Skeletal muscle cell (primary cell): ENCODE measurements at regions not wholly inside any gene's neighbourhood (a gene's known extent, or its start where the extent isn't known, plus 50 kb on each side); places are given as distances from the start of the nearest gene placed in this dataset.
"Not testable (repeated sequence)": the region's sequence is repeated elsewhere in the genome, so short reads cannot be mapped to it uniquely, and the experiment has no call there.

Experiments used
- DNase-seq: peaks from one replicate; pipeline ENCODE4 v3.0.0-alpha.2; 2010; ENCODE audit warnings: low read depth
- H3K4me3 ChIP-seq: 2 replicates; pipeline ENCODE4 v1.5.1; 2011; ENCODE audit warnings: low read depth, mild to moderate bottlenecking, control low read depth, low read length, moderate library complexity

DNA sequence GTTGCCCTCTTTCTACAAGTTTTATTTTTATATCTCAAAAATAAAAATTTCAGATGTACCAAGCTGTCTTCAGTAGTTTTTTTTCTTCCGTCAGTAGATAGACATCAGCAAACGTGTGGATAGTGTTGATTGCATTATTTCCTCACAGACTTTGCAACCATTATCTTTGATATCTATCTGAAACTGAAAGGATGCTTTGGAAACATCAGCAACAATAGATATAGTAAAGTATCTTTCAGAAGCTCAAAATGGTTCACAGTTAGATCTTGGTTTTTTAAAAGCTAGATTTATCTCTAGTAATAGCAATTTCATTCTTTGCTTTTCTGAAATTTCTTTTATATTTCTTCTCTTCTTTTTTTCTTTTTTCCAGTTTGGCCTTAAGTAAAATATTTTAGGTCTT, 246.9 kb upstream of the PCDH7 start:
- no peak for DNase-seq
- no peak overlapping the region for H3K4me3 ChIP-seq

DNA sequence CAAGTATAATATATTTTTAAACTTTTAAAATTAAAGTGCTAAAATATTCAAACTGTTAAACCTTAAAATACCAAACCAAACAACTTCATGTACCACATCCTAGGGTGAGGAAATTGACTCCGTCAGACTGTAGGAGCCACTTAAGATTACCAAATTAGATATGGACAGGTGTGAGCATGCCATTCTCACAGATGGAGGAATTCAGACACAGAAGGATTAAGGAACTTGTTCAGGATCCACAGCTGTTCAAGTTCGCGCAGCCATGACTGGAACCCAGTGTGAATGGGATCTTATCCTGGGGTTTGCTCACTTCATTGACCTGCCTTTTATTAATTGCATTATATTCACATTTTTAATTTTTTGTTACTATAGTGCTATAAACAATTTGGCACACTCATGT, 224.9 kb upstream of the PCDH7 start:
- H3K4me3 ChIP-seq: no peak overlapping the region
- DNase-seq: peak; percentile 9

DNA sequence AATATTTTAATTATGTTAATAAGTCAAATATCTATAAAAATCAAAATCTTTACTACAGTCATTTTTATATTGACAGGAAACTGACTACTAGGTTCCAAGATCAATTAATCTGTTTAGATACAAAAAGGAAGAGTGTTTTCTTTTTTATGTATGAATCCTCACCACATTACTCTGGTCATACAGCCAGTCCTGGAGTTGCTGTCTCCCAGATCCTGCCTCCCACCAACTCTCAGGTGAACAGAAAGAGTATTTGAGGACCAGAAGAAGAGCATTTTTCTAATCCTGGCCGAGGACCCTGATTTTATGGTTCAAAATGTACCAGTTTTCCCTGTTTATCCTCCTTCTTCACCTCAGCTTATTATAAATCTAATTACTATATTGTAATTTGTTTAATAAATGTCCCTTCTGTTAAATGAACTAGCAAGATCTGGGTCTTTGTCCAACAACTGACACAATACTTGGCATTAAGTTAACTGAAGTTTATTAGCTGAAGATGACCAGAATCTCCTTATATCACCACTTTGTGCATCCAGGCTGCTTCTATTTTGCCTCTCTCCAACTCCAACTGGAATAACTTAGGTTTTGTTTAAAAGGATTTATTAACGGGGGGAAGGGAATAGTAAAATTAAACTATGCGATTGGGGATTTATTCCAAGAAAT, 224.4 kb upstream of the PCDH7 start:
- H3K4me3 ChIP-seq: no peak overlapping the region
- no peak for DNase-seq

DNA sequence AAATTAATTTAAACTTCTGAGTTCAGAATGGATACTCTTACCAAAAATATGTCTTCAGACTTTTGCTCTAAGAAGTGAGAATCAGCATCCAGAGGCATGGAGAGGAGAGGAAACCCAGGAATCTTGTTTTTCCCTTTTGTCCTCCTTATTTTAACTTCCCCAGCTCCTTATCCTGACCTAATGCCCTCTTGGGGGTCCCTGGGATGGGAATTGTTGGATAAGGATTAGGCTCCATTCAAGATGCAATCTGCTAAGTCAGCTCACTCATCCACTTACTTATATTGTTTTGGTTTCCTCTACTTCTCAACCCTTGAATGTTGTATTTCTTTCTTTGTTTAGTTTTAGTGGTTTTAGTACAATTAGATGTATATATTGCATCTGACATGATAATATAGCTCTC, 208.4 kb upstream of the PCDH7 start:
- no peak for DNase-seq
- no peak overlapping the region for H3K4me3 ChIP-seq

DNA sequence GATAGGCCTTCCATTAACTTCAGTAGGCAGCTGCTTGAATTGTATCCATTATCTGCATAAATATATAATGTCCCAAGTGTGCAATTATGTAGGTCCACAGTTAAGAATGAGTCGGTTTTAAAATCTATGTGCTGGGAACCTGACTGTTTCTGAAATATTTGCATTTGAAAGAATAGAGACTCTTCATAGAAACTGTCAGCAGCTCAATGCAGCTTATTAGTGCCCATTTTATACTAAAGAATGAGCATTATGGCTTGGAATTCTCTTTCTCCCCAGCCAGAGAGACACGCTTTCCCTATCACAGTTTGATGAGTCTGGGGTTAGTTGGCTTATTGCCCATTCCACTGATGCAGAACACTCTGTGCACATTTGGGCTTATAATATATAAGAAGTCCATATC, 202.0 kb upstream of the PCDH7 start:
- no peak for DNase-seq
- H3K4me3 ChIP-seq: no peak overlapping the region

DNA sequence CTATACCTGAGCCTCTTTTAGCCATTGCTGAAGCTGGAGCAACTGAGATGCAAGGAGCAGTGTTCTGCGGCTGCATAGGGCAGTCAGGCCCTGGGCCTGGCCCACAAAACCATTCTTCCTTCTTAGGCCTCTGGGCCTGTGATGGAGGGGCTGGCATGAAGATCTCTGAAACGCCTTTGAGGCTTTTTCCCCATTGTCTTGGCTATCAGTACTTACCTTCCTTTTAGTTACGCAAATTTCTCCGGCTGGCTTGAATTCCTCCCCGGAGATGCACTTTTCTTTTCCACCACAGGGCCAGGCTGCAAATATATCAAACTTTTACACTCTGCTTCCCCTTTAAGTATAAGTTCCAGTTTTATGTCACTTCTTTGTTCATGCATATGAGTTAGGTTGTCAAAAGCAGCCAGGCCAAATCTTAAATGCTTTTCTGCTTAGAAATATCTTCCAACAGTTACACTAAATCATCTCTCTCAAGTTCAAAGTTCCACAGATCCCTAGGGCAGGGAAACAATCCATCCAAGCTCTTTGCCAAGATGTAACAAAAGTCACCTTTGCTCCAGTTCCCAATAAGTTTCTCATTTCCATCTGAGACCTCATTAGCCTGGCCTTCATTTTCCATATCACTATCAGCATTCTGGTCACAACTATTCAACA, 194.4 kb upstream of the PCDH7 start:
- no peak for DNase-seq
- no peak overlapping the region for H3K4me3 ChIP-seq

DNA sequence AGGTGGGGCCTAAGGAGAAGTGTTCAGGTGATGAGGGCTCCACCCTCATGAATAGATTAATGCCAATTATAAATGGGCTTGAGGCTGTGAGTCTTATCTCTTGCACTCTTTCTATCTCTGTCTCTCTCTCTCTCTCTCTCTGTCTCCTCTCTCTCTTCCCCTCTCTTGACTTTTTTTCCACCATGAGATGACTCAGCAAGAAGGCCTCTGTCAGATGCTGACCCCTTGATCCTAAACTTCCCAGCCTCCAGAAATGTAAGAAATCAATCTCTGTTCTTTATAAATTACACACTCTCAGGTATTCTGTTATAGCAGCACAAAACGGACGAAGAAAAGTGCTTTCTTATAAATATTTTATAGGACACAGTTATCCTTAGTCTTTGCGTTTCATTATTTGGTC, 184.9 kb upstream of the PCDH7 start:
- DNase-seq: peak; percentile 4

DNA sequence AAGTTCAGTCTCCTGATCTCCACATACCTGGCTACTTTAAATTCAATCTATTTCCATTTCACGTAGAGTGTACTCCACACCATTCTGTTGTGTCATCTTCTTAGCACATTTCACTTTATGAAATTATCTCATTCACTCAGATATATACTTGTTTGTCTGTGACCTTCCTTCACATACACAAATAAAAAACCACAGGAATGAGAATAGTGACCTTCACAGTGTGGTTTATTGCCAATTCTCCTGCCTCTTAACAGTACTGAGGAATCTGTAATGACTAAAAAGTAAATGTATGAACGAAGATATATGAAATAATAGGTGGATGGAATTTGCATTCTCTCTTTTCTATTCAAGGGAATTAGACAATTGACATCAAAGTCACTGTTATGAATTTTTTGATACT, 183.9 kb upstream of the PCDH7 start:
- peak; percentile 10 for DNase-seq
- H3K4me3 ChIP-seq: no peak overlapping the region

More for the DNA sequence above, 184.9 kb upstream of the PCDH7 start:
- no peak overlapping the region for H3K4me3 ChIP-seq

DNA sequence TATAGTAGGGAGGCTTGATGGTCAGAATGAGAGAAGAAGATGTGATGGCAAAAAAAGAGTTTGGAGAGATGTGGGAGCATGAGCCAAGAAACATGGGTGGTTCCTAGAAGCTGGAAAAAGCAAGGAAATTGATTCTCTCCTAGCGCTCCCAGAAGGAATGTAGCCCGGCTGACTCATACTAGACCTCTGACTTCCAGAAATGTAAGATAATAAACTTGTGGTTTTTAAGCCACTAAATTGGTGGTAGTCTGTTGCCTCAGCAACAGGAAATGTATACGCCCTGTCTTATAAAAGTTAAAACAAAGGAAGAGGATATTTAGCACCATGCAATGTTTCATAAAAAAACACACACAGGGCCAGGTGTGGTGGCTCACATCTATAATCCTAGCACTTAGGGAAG, 182.7 kb upstream of the PCDH7 start:
- peak; percentile 72 for DNase-seq

DNA sequence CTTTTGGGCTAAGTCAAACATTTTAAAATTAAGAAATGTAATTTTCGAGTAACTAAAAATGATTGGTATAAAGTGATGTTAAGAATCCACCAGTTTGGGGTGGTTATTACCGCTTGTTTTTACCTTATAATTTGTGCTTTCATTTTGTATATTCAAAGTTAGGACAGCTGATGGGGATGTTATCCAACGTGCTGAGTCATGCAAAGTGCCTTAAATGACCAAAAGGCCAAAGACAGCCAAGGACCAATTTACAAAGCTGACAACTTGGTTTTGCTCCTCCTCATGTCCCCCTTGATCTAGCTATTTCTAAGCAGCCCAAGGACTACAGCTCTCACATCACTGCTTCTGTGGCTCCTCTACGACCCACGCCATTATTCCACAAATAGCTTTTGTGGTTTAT, 181.4 kb upstream of the PCDH7 start:
- H3K4me3 ChIP-seq: no peak overlapping the region
- DNase-seq: no peak

More for the DNA sequence above, 182.7 kb upstream of the PCDH7 start:
- H3K4me3 ChIP-seq: no peak overlapping the region

DNA sequence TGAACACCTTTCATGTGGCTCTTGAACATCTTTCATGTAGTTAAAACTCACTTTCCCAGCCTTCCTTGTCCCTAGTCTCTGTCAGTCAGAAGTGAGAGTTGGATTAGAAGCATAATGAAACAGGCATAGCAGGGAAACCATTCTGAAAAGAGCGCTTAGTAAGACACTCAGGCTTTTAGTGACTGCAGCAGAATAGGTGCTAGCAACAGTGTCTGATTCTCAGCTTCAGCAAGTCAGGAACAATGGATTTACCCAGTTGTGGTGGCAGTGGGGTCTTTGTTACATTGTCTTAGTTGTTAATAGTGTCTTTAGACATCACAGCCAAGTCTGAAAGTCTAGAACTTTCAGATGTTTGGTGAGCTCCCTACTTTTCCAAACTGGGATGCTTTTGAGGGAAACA, 177.1 kb upstream of the PCDH7 start:
- no peak for DNase-seq
- H3K4me3 ChIP-seq: no peak overlapping the region

DNA sequence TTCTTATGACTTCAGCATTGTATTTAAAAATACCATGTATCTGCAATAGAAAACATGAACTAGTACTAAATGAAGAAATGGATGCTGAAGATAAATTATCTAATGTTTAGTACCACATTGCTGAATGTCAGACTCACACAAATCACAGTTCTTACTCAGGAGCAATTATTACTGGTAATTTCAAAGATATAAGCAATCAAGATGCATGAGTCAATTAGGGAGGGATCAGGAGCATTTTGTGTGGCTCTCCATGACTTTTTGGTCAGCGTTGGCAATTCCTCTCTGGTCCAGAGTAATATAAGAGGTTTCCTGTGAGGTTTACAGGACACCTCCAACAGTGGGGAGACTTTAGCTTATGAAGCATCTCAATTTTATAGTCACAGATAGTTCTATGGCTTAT, 167.0 kb upstream of the PCDH7 start:
- no peak overlapping the region for H3K4me3 ChIP-seq
- no peak for DNase-seq

DNA sequence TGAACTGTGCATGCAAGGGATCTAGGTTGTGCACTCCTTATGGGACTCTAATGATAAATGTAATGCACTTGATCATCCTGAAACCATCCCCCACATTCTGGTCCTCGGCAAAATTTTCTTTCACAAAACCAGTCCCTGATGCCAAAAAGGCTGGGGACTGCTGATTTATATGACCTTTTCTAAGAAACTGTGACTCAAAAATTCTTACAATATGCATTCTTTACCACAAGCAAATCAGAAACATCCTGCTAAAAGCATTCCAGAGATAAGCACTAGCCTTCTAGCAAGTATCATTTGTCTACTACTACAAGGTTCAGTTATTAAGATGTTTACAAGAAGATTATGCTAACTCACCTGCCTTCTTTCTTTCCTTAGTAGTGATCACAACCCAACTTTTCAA, 166.5 kb upstream of the PCDH7 start:
- no peak overlapping the region for H3K4me3 ChIP-seq
- DNase-seq: no peak

DNA sequence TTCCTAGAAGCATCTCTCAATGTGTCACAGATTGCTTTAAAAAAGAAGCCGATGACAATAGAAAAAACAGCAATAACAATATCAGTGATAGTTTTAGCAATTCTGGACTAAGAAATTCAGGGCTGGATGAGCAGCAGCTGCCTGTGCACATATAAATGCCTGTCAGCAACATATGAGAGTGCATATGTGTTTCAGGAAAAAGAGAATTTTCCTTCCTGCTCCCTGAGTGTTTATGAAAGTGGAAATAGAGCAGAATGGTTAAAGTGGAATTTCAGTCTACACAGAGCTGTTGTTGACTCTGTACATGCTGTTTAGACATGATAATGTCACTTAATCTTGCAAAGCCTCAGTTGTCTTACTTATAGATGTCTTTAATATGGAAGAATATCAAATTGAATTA, 164.4 kb upstream of the PCDH7 start:
- no peak for DNase-seq
- H3K4me3 ChIP-seq: no peak overlapping the region

DNA sequence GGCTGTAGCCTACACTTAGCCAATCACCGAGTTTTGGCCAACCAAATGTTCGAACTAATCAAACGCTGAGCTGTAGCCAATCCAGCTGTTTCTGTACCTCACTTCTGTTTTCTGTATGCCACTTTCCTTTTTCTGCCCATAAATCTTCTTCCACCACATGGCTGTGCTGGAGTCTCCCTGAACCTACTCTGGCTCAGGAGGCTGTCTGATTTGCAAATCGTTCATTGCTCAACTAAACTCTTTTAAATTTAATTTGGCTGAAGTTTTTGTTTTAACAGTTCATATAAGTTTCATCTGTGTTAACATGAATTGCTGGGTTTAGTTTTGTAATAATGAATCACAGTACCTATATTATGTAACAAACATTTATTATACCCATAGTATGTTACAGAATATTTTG, 160.7 kb upstream of the PCDH7 start:
- DNase-seq: no peak
- no peak overlapping the region for H3K4me3 ChIP-seq

DNA sequence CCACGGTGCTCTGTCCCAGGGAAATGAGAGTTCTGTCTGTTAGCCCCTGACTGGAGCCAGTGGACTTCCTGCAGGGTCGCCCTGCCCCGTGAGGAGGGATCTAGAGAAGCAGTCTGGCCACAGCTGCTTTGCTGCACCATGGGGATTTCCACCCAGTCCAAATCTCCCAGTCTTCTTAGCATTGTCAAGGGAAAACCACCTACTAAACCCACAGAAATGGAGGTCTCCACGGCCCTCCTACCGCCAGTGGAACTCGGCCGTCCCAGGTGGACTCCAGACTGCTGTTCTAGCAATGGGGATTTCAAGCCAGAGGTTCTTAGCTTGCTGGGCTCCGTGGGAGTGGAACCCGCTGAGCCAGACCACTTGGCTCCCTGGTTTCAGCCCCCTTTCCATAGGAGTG, 133.3 kb upstream of the PCDH7 start:
- H3K4me3 ChIP-seq: no peak overlapping the region
- no peak for DNase-seq

DNA sequence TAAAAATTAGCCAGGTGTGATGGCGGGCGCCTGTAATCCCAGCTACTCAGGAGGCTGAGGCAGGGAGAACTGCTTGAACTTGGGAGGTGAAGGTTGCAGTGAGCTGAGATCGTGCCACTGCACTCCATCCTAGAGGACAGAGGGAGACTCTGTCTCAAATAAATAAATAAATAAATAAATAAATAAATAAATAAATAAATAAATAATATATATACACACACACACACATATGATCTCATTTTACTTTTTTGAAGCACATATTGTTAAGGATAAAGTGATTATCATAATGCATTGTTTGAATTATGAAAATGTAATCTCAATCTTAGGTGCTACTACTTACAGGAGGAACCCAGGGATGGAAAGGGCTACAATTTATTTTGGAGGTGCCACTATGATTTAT, 130.5 kb upstream of the PCDH7 start:
- not testable (repeated sequence) for DNase-seq, H3K4me3 ChIP-seq

DNA sequence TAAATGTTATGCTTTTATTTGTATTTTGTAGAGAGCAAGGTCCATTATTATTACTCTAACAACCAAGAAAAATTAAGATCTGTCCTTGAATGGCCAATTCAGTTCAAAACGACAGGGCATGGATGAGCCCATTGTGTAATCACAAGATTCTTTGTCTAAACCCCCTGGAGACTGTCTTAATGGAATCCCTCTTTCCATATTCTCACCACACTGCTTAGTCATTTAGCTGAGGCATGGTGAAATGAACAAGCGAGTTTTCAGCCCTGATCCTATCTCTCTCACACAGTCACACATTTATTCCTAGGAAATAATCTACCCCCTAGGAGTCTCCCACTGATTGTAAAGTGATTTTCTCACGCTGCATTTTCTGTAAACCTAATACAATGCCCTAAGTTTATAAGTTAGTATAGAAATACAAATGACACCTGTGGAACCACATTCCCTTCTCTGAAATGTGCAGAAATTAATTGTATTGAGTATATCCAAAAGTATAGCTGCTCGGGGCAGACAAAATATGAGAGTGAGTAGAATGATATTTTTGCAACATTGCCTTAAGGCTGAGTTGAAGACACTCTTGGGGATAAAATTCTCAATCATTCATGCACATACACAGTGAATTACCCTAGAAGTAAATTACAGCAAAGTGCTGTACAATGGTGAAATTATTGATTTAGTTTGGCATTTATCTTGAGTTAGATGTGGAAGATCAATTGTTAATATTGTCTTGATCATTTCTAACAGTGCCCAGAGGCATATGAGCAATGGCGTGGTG, 119.7 kb upstream of the PCDH7 start:
- peak; percentile 76 for DNase-seq
- H3K4me3 ChIP-seq: no peak overlapping the region

DNA sequence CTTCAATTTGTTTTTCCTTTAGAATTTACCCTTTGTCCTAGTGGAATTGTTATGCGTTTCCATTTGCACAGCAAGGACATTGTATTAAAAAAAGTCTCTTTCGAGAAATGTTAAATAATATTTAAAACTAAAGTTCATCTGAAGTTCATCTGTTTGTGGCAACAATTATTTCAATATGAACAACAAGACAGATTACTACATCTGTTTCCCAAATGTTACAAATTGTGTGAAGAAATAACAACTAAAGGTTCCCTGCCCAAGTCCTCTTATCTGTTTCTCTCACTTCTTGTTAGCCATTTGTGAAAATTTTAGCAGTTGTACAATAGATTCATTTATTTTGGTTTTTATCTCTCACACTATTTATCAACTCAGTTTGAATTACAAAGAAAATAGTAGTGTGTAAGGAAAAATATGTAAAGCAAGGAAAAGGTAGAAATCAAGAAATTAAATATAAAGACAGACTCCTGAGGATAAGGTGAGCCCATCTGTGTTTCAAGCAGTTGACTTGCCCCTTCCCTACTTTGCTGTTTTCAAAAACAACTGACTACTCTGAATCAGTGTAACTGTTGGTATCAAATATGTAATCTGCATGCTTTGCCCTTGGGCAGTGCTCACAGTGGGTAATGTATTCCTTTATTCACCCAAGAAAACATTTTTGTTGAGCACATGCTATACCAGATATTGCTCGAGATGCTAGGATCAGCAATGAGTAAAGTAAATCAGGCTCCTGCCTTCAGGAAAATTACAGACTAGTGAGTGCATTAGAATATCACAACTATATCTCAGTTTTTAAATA, 118.9 kb upstream of the PCDH7 start:
- no peak for DNase-seq
- H3K4me3 ChIP-seq: no peak overlapping the region

DNA sequence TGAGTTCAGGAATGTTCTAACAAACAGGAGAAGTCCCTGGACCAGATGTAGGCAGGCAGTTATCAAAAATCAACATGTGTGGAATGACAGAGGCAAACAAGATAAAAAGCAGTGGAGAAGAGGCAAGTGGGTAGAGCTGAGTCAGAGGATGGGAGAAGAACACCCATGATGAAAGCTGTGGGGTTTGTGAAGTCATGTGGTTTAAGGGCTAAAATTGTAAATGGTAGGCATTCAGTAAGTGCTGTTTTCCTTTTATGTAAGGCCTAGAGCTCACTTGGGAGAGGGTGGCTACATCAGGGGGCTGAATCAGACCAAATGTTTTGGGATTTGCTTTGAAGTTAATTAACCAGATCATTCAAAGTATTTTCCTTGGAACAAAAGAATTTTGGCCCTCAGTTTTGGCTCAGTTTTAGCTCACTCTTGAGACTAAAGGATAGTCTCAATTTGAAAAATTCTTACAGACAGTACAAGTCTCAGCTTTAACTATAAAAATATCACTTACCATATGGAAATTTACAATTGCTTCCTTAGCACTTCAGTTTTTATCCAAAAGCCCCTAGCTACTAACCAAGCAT, 114.5 kb upstream of the PCDH7 start:
- no peak overlapping the region for H3K4me3 ChIP-seq
- peak; percentile 51 for DNase-seq
